K562 (cell line): ENCODE measurements at regions not wholly inside any gene's neighbourhood (a gene's known extent, or its start where the extent isn't known, plus 50 kb on each side); places are given as distances from the start of the nearest gene placed in this dataset.

Experiments
- ATAC-seq: fragments of 200-7000 bp; cut with Tn5 transposase; 3 replicates; pipeline ENCODE4 v1.9.1; 2020; ENCODE audit warnings: moderate library complexity
- BruUV-seq: library from RNA; stranded (reverse); fragments of 400-500 nt; replicated peaks from 2 replicates; lab custom pipeline; 2021; lab: Mats Ljungman, UMichigan
- CTCF ChIA-PET: fragments of 300-600 bp; formaldehyde crosslinking; extraction: SDS; loops from one replicate; lab custom pipeline; 2021; ENCODE audit warnings: low intra/inter-chr PET ratio; lab: Yijun Ruan, JAX
- POLR2A ChIA-PET: fragments of 300-600, 350-650 bp; sonication (Branson Sonifier 250); formaldehyde crosslinking; extraction: SDS; loops from one replicate; lab custom pipeline; 2021; ENCODE audit warnings: antibody characterized with exemption, inconsistent platforms; lab: Yijun Ruan, JAX
- DNase-seq, 4 experiments: peaks; one replicate each; pipeline versions ENCODE4 v3.0.0 to v3.0.0-alpha.2; 2011 to 2018; ENCODE audit warnings: low spot score in 3 of 4, mixed read lengths in 3 of 4; ENCODE audit errors: extremely low read depth in 1 of 4
- FAIRE-seq: peaks from 2 replicates; lab custom pipeline; 2011; peaks lifted over from hg19 to GRCh38; lab: Jason Lieb, UNC
- H2AFZ ChIP-seq: 2 replicates; pipeline ENCODE4 v1.6.0; 2011; ENCODE audit warnings: low read depth, low read length, control low read depth, inconsistent platforms
- H3K27ac ChIP-seq: fragments of 200-600 bp; 3 replicates; pipeline ENCODE4 v1.8.0; 2011; ENCODE audit warnings: low read depth, mild to moderate bottlenecking, control low read depth, inconsistent platforms, low read length, moderate library complexity, mixed read lengths; ENCODE audit errors: extremely low read depth
- H3K27me3 ChIP-seq, 2 experiments: fragments of 300-600 bp in 1 of 2; 2 replicates in 1 of 2; 3 replicates in 1 of 2; pipeline versions ENCODE4 v1.6.0 to v1.8.0; 2011; ENCODE audit warnings: inconsistent platforms in 2 of 2, low read length in 2 of 2, mild to moderate bottlenecking in 1 of 2, mixed read lengths in 1 of 2, moderate library complexity in 1 of 2; ENCODE audit not compliant: control insufficient read depth in 2 of 2, insufficient read depth in 2 of 2
- H3K36me3 ChIP-seq: fragments of 300-600 bp; 3 replicates; pipeline ENCODE4 v1.8.0; 2011; ENCODE audit warnings: mild to moderate bottlenecking, low read length, inconsistent platforms; ENCODE audit not compliant: control insufficient read depth, insufficient read depth
- H3K4me1 ChIP-seq, 2 experiments: fragments of 200-600 bp in 1 of 2; replicated peaks in 1 of 2; 2 replicates in 1 of 2; 3 replicates in 1 of 2; pipeline versions ENCODE4 v1.5.1 to v1.8.0; 2011; ENCODE audit warnings: inconsistent platforms in 2 of 2, low read length in 2 of 2, mild to moderate bottlenecking in 1 of 2, mixed read lengths in 1 of 2, moderate library complexity in 1 of 2; ENCODE audit not compliant: control insufficient read depth in 2 of 2, insufficient read depth in 2 of 2
- H3K4me2 ChIP-seq: 2 replicates; pipeline ENCODE4 v1.6.1; 2011; ENCODE audit warnings: low read length, control low read depth, inconsistent platforms, mixed read lengths; ENCODE audit not compliant: insufficient read depth
- H3K4me3 ChIP-seq: fragments of 200-600 bp; sonication (generic), shearing (Covaris generic); 2 replicates; pipeline ENCODE4 v1.5.1; 2016; ENCODE audit warnings: control low read depth, inconsistent platforms
- H3K79me2 ChIP-seq: fragments of 200-600 bp; 3 replicates; pipeline ENCODE4 v1.8.0; 2011; ENCODE audit warnings: low read length, inconsistent platforms; ENCODE audit not compliant: control insufficient read depth, insufficient read depth
- H3K9ac ChIP-seq, 2 experiments: 2 replicates each; pipeline versions ENCODE4 v1.6.0 to v1.6.1; 2011; ENCODE audit warnings: low read depth in 2 of 2, low read length in 2 of 2, control low read depth in 1 of 2, inconsistent platforms in 1 of 2, mild to moderate bottlenecking in 1 of 2, mixed read lengths in 1 of 2; ENCODE audit not compliant: insufficient read depth in 1 of 2
- H3K9me1 ChIP-seq: one replicate; pipeline ENCODE4 v1.6.0; 2011; ENCODE audit warnings: inconsistent platforms, mild to moderate bottlenecking, low read length, moderate library complexity; ENCODE audit not compliant: control insufficient read depth, insufficient read depth
- H3K9me3 ChIP-seq: replicated peaks from 2 replicates; pipeline ENCODE4 v1.5.1; 2011; ENCODE audit warnings: low read depth, low read length, inconsistent platforms; ENCODE audit not compliant: control insufficient read depth, insufficient read depth
- H4K20me1 ChIP-seq: replicated peaks from 2 replicates; pipeline ENCODE4 v1.6.1; 2011; ENCODE audit warnings: low read length, inconsistent platforms, mixed read lengths; ENCODE audit not compliant: control insufficient read depth, insufficient read depth
- CEBPZ ChIP-seq: fragments of 150-350 bp; IDR thresholded peaks from 2 replicates; pipeline ENCODE4 v1.6.1; 2014; ENCODE audit warnings: low read depth, mild to moderate bottlenecking, low read length, borderline replicate concordance
- GTF2B ChIP-seq: IDR thresholded peaks from 2 replicates; pipeline ENCODE4 v1.6.1; 2011; ENCODE audit not compliant: insufficient read length; ENCODE audit errors: extremely low read depth
- ZNF217 ChIP-seq: sonication (generic); formaldehyde crosslinking; IDR thresholded peaks from 2 replicates; pipeline ENCODE4 v1.8.0; 2022; ENCODE audit warnings: mild to moderate bottlenecking, missing genetic modification reagents
- ZNF696 ChIP-seq: fragments of 250-450 bp; sonication (Bioruptor Pico); conservative IDR thresholded peaks from 2 replicates; pipeline ENCODE4 v1.4.0; 2020; ENCODE audit warnings: mild to moderate bottlenecking, moderate library complexity
- WGBS: fragments of 100-300 bp; shearing (Covaris generic); methylation state at CpG from one replicate; pipeline ENCODE4 v1.1.6; 2016; ENCODE audit warnings: low coverage, mixed read lengths; ENCODE audit not compliant: insufficient coverage; ENCODE audit errors: missing lambda C conversion rate; 5-methylcytosine and 5-hydroxymethylcytosine counted together
- in situ Hi-C: fragments of 300-500 bp; cut with MboI; formaldehyde crosslinking; loops from 4 replicates; pipeline ENCODE4 v1.15.0; 2018; ENCODE audit warnings: inconsistent platforms, mixed read lengths
- intact Hi-C: fragments of 100-400 bp; cut with micrococcal nuclease; formaldehyde crosslinking; loops from 2 replicates; pipeline ENCODE4 v1.14.2; 2022

GRCh38 chr2:209094221-209094620 lies 329.6 kb upstream of the MAP2 start:
- no peaks in the 10 kb centered on the region for H3K27me3 ChIP-seq
- H4K20me1 ChIP-seq = no peaks in the 10 kb centered on the region
- intact Hi-C loops (no loop called here), in situ Hi-C loops (no loop called here)
- no peaks in the 10 kb centered on the region for H3K9me1 ChIP-seq
- H3K36me3 ChIP-seq = no peaks in the 10 kb centered on the region
- no CpG with 5 or more reads among the region's 2 CpGs for WGBS
- H3K27ac ChIP-seq = no peak overlapping the region
- no peaks in the 10 kb centered on the region for H3K79me2 ChIP-seq
- FAIRE-seq (no peak), ATAC-seq (no peak), DNase-seq (no peak)
- no peak for TF ChIP-seq CEBPZ
- TF ChIP-seq ZNF696 = no peak
- TF ChIP-seq GTF2B = no peak
- TF ChIP-seq ZNF217 (CRISPR knock-in tag) = no peak
- H3K9me3 ChIP-seq = no peaks in the 10 kb centered on the region
- no peak overlapping the region for H3K9ac ChIP-seq
- no peak overlapping the region for H3K4me2 ChIP-seq
- CTCF ChIA-PET = no interaction called here
- H3K4me1 ChIP-seq = no peaks in the 10 kb centered on the region
- no peak overlapping the region for H2AFZ ChIP-seq
- POLR2A ChIA-PET = no interaction called here
- BruUV-seq = no TSS peak
- H3K4me3 ChIP-seq = no peak overlapping the region
